ENCODE measurements at regions not wholly inside any gene's neighbourhood (a gene's known extent, or its start where the extent isn't known, plus 50 kb on each side); places are given as distances from the start of the nearest gene placed in this dataset.

DNA sequence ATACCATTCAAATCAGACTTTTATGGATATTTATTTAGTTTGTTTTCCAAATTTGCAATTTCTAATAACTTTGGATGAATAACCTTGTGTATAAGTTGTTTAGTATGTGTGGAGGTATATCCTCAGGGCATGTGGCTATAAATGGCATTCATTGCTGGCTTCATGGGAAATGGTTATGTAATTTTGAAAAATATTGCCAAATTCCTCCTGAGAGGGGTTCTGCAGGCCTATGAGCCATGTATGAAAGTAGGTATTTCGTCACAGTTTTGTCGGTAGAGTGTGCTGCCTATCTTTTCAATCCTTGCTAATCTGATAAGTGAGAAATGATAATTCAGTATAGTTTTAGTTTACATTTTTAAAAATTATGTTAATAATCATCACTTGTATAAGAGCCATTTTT, 256.4 kb upstream of the ZNF385D start:
- TF ChIP-seq POLR2AphosphoS5 (IDR thresholded peaks at IDR 0.05; ENCODE audit: borderline replicate concordance, low read depth, low read length): no peak
- no peak for TF ChIP-seq EZH2 (IDR thresholded peaks at IDR 0.05)

All from SK-N-MC (cell line).